ENCODE measurements at regions not wholly inside any gene's neighbourhood (a gene's known extent, or its start where the extent isn't known, plus 50 kb on each side); places are given as distances from the start of the nearest gene placed in this dataset.

DNA sequence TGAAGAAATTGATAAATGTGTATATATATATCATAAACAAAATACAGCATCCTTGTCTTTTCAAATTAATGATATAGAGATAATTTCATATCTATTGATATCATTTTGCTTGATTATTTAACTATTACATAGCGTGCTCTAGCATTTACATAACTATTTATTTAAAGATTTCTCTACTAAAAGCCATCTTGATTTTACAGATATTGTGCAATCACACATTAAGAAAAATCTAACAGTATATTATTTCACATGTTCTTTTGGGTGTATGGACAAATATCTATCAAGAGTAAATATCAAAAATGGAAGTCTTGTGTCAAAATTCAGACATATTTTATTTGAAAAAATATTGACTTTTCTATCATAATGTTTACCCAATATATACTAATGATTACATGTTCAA, 966.8 kb downstream of the SLITRK5 start:
- TF ChIP-seq, protein P1, sequence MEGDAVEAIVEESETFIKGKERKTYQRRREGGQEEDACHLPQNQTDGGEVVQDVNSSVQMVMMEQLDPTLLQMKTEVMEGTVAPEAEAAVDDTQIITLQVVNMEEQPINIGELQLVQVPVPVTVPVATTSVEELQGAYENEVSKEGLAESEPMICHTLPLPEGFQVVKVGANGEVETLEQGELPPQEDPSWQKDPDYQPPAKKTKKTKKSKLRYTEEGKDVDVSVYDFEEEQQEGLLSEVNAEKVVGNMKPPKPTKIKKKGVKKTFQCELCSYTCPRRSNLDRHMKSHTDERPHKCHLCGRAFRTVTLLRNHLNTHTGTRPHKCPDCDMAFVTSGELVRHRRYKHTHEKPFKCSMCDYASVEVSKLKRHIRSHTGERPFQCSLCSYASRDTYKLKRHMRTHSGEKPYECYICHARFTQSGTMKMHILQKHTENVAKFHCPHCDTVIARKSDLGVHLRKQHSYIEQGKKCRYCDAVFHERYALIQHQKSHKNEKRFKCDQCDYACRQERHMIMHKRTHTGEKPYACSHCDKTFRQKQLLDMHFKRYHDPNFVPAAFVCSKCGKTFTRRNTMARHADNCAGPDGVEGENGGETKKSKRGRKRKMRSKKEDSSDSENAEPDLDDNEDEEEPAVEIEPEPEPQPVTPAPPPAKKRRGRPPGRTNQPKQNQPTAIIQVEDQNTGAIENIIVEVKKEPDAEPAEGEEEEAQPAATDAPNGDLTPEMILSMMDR (IDR thresholded peaks at IDR 0.05): no peak
- TF ChIP-seq POLR2AphosphoS5 (IDR thresholded peaks at IDR 0.05) (no peak), POLR2A (IDR thresholded peaks at IDR 0.05) (no peak)

Data from prostate gland (tissue), 2 donors.